OCI-LY3 (cell line): ENCODE measurements at regions not wholly inside any gene's neighbourhood (a gene's known extent, or its start where the extent isn't known, plus 50 kb on each side); places are given as distances from the start of the nearest gene placed in this dataset.

Source experiments
- H2AFZ ChIP-seq: fragments of 200-600, 300-600 bp; shearing (Covaris generic); 2 replicates; pipeline ENCODE4 v1.6.0; 2014; ENCODE audit warnings: antibody characterized with exemption, low read depth, low read length
- H3K27ac ChIP-seq: fragments of 200-600, 300-600 bp; sonication (generic); 2 replicates; pipeline ENCODE4 v1.5.1; 2014; ENCODE audit warnings: mild to moderate bottlenecking, low read length, moderate library complexity, mixed read lengths
- H3K27me3 ChIP-seq: fragments of 200-600, 300-600 bp; sonication (generic); 2 replicates; pipeline ENCODE4 v1.6.1; 2014; ENCODE audit warnings: low read depth, low read length, mixed read lengths
- H3K36me3 ChIP-seq: fragments of 200-600, 300-600 bp; sonication (generic); replicated peaks from 2 replicates; pipeline ENCODE3; 2014; ENCODE audit warnings: low read depth, low read length, mixed read lengths
- H3K4me1 ChIP-seq: fragments of 300-600, 200-600 bp; sonication (generic); 2 replicates; pipeline ENCODE4 v1.6.1; 2014; ENCODE audit warnings: low read length, mixed read lengths
- H3K4me2 ChIP-seq: fragments of 200-600, 300-600 bp; sonication (generic); 2 replicates; pipeline ENCODE4 v1.6.1; 2014; ENCODE audit warnings: low read length, mixed read lengths
- H3K4me3 ChIP-seq: fragments of 300-600, 200-600 bp; sonication (generic); 2 replicates; pipeline ENCODE4 v1.5.1; 2014; ENCODE audit warnings: antibody characterized with exemption, mild to moderate bottlenecking, low read length, moderate library complexity
- H3K79me2 ChIP-seq: fragments of 300-600, 200-600 bp; shearing (Covaris generic); 2 replicates; pipeline ENCODE4 v1.6.1; 2014; ENCODE audit warnings: mild to moderate bottlenecking, low read length, mixed read lengths
- H3K9ac ChIP-seq: fragments of 300-600, 200-600 bp; shearing (Covaris generic); 2 replicates; pipeline ENCODE4 v1.6.0; 2014; ENCODE audit warnings: mild to moderate bottlenecking, low read length, moderate library complexity
- H3K9me3 ChIP-seq: fragments of 200-600, 300-600 bp; shearing (Covaris generic); 2 replicates; pipeline ENCODE4 v1.6.1; 2014; ENCODE audit warnings: low read length, mixed read lengths; ENCODE audit not compliant: insufficient read depth
- H4K20me1 ChIP-seq: fragments of 200-600, 300-600 bp; sonication (generic); 2 replicates; pipeline ENCODE4 v1.6.1; 2016; ENCODE audit warnings: low read length, mixed read lengths; ENCODE audit not compliant: insufficient read depth
- EZH2phosphoT487 ChIP-seq: fragments of 200-600 bp; shearing (Covaris generic); IDR thresholded peaks from 2 replicates; pipeline ENCODE4 v1.6.1; 2018; ENCODE audit warnings: antibody characterized with exemption, mixed run types, low read depth
- TF ChIP-seq, protein P1 (sequence below): fragments of 200-600, 300-600 bp; sonication (generic); IDR thresholded peaks from 2 replicates; pipeline ENCODE4 v1.5.1; 2014; ENCODE audit warnings: antibody characterized with exemption, low read length, low read depth

DNA sequence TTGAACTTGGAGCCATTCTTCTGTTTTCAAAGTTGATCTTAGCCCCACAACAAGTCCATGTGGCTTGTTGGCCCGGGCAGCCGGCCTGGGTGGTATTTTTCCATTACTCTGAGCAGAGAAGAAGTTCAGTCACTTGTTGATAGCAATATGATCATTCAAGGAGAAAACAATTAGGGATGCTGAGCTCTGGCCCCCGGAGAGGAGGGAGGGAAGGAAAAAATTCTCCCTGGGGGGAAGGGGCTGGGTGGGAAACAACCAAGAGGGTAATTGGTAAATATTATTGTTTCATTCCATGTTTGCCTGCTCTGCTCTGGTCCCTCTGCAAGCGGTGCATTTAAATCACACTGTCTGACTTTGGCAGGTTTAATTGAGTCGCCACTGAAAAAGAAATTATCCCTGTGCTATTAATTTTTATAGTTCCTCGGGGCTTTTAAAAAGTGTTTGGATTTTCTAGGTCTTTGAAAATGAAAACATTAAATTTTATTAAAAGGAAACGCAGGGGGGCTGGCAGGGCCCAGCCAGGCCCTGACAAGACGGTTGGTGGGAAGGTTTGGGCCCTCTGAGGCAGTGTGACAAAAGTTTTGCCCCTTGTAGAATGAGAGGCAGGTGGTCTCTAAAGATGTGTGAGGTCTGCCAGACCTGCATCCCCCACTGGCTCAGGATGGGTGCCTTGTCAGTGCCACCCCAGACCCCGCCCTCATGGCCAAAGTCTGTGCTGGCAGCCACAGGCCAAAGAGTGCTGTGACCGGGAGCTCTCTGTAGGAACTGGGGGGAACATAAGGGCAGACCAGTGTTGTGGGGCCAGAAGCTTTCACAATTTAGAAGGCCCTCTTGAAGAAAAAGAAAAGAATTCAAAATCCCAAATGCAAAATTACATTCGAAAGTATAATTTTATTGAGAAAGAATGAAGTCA, 52.5 kb upstream of the SLC14A2 start:
- Histone ChIP-seq H2AFZ (no peak overlapping the region), H3K36me3 (no peaks in the 10 kb centered on the region), H3K9ac (no peak overlapping the region), H3K9me3 (no peaks in the 10 kb centered on the region), H3K4me2 (no peak overlapping the region), H3K27ac (no peak overlapping the region), H3K4me3 (no peak overlapping the region), H4K20me1 (no peaks in the 10 kb centered on the region), H3K4me1 (no peaks in the 10 kb centered on the region), H3K27me3 (no peaks in the 10 kb centered on the region), H3K79me2 (no peaks in the 10 kb centered on the region)
- TF ChIP-seq EZH2phosphoT487: no peak
- TF ChIP-seq, protein P1, sequence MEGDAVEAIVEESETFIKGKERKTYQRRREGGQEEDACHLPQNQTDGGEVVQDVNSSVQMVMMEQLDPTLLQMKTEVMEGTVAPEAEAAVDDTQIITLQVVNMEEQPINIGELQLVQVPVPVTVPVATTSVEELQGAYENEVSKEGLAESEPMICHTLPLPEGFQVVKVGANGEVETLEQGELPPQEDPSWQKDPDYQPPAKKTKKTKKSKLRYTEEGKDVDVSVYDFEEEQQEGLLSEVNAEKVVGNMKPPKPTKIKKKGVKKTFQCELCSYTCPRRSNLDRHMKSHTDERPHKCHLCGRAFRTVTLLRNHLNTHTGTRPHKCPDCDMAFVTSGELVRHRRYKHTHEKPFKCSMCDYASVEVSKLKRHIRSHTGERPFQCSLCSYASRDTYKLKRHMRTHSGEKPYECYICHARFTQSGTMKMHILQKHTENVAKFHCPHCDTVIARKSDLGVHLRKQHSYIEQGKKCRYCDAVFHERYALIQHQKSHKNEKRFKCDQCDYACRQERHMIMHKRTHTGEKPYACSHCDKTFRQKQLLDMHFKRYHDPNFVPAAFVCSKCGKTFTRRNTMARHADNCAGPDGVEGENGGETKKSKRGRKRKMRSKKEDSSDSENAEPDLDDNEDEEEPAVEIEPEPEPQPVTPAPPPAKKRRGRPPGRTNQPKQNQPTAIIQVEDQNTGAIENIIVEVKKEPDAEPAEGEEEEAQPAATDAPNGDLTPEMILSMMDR: no peak

- H2AFZ ChIP-seq: no peak overlapping the region
- H4K20me1 ChIP-seq: no peaks in the 10 kb centered on the region
- no peak for TF ChIP-seq EZH2phosphoT487
- TF ChIP-seq, protein P1: no peak
- H3K36me3 ChIP-seq: no peaks in the 10 kb centered on the region
- no peak overlapping the region for H3K9ac ChIP-seq
- no peak overlapping the region for H3K4me3 ChIP-seq
- no peaks in the 10 kb centered on the region for H3K79me2 ChIP-seq
- H3K27me3 ChIP-seq: no peaks in the 10 kb centered on the region
- no peak overlapping the region for H3K27ac ChIP-seq
- no peaks in the 10 kb centered on the region for H3K4me1 ChIP-seq
- no peaks in the 10 kb centered on the region for H3K9me3 ChIP-seq
- no peak overlapping the region for H3K4me2 ChIP-seq
Measured at GRCh38 chr18:45565280-45565970, 49.9 kb upstream of the SLC14A2 start.
